GM21528 (cell line): ENCODE measurements at regions not wholly inside any gene's neighbourhood (a gene's known extent, or its start where the extent isn't known, plus 50 kb on each side); places are given as distances from the start of the nearest gene placed in this dataset.

Experiments
- ATAC-seq: cut with Tn5 transposase; IDR thresholded peaks from one replicate; pipeline ENCODE4 v1.9.1; 2021; ENCODE audit warnings: mild to moderate bottlenecking, moderate library complexity; ENCODE audit not compliant: unreplicated experiment, low FRiP score

DNA sequence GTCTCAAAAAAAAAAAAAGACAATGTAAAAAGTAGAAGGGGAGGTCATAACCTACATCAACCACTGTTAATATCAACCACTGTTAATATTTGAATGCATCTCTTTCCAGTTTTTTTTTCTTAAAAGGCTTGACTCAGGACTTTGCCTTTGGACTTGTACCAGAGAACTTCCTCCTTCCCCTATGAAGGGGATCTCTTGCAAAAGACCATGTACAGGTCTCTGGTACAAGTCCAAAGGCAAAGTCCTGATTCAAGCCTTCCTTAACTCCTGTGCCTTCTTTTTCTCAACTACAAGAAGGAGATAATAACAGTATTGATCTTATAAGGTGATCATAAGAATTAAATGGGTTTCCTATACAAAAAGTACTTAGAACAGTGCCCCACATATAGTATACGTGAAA lies 563.5 kb downstream of the BUD13 start:
- ATAC-seq: no peak

DNA sequence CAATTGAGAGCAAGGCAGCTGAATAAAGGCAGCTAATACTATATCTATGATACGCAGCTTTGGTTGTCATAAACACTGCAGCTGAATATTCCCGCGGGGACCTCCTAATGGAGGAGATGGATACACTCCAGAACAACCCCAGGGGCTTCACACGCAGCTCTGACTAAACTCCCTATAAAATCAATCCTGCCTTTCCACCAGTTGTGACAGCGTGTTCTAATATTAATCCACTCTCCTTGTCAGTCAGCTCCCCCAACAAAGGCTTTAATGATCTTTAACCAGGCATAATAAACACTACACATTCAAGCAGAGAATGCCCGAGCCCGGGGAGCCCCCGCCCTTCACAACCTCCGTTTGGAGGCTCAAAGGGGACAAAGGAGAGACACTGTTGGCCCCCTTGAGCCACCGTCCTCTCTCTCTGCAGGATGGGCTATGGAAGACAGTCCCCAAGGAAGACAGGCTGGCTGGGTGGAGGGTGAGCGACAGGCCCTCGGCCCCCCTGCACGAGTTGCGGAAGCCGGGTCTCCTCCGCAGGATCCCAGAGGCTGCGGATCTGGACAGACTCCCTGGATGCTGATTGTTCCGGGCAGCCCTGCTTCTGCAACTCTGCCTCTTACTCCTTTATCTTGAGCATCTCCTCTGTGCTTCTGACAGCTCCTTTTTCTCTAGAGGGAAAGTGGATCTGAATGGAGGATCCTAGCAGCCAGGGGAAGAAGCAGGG lies 565.2 kb downstream of the BUD13 start:
- ATAC-seq: no peak

- no peak for ATAC-seq
These were observed 565.8 kb downstream of the BUD13 start for GRCh38 chr11:116207019-116207418.

GRCh38 chr11:116202922-116203321 lies 569.9 kb downstream of the BUD13 start:
- no peak for ATAC-seq

DNA sequence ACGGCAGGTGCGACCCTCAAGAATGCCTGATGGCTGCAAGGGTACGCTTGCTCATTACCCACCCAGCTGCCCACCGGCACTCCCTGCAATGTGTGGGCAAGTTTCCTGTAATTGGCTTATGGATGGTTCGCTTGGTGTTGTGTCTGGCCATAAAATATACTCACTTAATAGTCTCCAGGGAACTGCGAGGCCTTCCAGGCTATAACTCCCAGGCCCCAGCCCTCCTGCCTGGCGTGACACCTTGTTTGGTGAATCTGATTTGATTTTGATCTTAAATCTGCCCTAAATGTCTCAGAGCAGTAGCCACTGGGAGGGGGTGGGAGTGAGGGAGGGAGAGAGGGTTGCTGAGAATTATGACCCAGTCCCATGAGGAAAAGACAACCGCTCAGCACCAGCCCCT lies 572.2 kb downstream of the BUD13 start:
- ATAC-seq: no peak

- ATAC-seq: no peak
These were observed 573.6 kb downstream of the BUD13 start for GRCh38 chr11:116199182-116199581.

GRCh38 chr11:116194156-116194904 lies 578.5 kb downstream of the BUD13 start:
- no peak for ATAC-seq

DNA sequence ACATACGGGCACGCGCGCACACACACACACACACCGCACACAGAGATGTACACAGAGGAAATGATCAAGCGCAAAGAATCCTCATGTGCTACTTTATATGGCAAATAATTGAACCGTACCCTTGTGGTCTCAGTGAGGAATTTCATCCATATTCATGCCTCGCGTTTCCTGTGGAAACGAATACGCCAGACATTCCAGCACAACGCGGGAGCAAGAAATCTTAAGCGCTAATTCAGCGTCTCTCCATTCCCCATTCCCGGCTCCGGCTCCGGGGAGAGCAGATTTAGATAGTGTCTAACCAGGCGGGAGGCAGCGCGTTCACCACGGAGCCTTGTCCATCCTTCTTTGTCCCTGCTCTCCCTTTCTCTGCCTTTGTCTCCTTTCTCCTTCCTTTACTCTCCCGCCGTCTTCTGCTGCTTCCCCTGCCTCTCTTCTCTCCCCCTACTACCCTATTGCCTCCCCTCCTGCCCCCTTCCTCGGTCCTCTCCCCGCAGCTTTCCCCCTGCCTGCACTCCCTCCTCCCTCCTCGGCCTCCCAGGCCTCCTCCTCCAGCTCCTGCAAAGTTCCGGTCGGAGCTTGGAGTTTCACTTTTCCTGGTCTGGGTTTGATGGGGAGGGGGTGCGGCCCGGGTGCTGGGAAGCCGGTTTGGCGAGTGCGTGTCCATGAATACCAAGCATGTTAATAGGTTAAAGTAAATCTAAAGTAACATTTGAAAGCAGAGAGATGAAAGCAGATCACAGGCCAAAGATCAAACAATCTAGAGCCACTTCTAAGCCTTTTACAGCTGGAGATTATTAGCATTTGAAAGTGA lies 579.3 kb downstream of the BUD13 start:
- ATAC-seq: no peak

GRCh38 chr11:116192509-116193210 lies 580.1 kb downstream of the BUD13 start:
- ATAC-seq: no peak

DNA sequence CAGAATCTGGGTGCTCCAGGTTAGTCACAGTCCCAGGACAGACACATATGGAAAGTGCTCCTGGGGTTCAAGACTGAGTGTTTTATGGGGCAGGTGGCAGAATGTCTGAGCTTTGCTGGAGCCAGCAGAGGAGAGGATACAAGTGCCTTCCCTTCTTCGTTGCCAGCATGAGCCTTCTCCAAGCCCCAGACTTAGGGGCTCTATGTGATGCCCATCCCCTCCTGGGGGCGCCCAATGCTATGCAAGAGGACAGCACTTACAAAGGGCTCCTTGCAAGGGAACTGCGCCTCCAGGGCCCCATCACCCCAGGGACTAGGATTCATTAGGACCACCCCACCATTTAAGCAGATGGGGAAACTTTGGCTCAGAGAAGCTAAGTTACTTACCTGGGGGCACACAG lies 581.9 kb downstream of the BUD13 start:
- ATAC-seq: no peak

- no peak for ATAC-seq
These were observed 583.2 kb downstream of the BUD13 start for GRCh38 chr11:116189408-116190170.

- no peak for ATAC-seq
These were observed 584.4 kb downstream of the BUD13 start for GRCh38 chr11:116188350-116188749.

DNA sequence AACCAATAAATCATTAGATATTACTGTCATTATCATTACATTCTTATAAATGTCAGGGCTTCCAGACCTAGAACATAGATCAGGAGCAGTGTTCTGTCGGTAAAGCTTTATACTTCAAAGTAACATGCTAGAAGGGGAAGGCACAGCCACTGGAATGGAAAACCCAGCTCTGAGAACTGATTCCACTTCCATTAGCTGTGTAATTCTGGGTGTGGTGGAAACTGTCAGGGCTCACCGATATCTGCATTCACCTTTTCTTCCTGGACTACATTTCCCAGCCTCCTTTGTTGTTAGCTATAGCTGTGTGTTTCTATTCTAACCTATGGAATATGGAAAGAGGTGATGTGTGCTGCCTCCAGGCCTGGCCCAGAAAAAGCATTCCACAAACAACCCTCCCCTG lies 585.8 kb downstream of the BUD13 start:
- no peak for ATAC-seq

DNA sequence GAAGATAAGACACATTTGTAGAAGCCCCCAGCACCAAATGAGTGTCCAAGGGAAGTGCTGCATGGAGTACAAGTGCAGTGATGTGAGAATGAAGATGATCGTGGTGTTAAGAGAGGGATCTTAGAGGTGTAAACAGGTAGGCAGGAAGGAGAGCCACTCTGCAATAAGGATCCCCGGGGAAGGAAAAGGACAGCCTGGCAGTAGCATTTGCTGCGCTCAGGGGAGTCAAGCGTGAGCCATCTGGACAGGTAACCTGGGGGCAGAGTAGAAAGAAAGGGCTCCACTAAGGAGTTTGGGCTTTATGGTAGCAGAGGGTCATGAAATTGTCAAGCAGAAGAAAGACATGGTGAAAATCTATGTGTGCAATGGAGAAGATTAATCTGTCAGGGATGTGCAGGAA lies 587.2 kb downstream of the BUD13 start:
- ATAC-seq: no peak

GRCh38 chr11:116184763-116185162 lies 588.0 kb downstream of the BUD13 start:
- ATAC-seq: no peak

- ATAC-seq: no peak
These were observed 590.3 kb downstream of the BUD13 start for GRCh38 chr11:116182356-116182966.

DNA sequence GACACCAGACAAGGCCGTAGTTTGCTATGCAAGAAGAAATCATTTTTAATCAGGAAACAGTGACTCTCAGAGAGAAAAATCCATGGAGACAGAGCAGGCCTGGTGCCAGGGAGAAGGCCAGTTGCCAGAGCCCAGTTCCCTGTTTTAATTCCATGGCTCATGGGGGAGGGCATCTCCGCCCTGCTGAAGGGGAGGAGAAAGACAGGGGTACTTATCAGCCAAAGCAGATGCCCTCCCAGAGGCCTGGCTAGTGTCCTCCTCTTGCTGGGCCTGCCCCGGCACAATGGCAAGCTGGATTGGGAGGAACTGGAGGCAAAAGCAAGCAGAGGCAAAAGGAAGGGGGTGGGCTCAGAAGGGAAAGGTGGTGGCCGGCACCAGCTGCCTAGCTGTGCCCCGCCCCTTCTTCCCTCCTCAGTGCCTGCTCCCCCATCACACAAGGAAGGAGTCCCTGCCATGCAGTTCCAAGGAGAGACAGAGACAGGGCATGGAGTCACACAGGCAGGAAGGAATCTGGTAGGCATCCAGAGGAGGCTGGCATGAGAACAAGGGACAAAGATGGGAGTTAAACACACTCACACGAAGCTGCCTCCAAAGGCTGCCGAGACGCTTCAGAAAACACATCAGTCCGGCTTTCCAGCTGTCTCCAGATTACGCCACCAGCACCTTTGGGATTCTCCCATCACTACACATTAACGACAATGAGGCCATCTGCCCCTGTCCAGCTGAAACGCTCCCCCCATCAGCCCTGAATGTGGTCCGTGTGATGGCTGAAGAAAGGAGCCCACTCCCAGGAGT lies 591.8 kb downstream of the BUD13 start:
- no peak for ATAC-seq

- ATAC-seq: no peak
These were observed 593.4 kb downstream of the BUD13 start for GRCh38 chr11:116179401-116179800.
